Liver (tissue), 3 donors: ENCODE measurements at regions not wholly inside any gene's neighbourhood (a gene's known extent, or its start where the extent isn't known, plus 50 kb on each side); places are given as distances from the start of the nearest gene placed in this dataset.
"Not testable (repeated sequence)": the region's sequence is repeated elsewhere in the genome, so short reads cannot be mapped to it uniquely, and the experiment has no call there.

Experiments used
- CTCF ChIP-seq: fragments of 150-350 bp; IDR thresholded peaks from 2 replicates; pipeline ENCODE4 v1.5.1; 2017; ENCODE audit warnings: improper control_type of control experiment, low read depth, low read length; ENCODE audit not compliant: missing input control
- EGR1 ChIP-seq, 2 donors: IDR thresholded peaks; 2 replicates each; pipeline ENCODE4 v1.6.1; 2016 to 2018; ENCODE audit warnings: antibody characterized with exemption in 2 of 2, low read depth in 2 of 2
- FOXA1 ChIP-seq: IDR thresholded peaks from 2 replicates; pipeline ENCODE4 v1.6.1; 2016; ENCODE audit warnings: antibody characterized with exemption
- GABPA ChIP-seq, 2 donors: IDR thresholded peaks in 1 of 2; conservative IDR thresholded peaks in 1 of 2; 2 replicates each; pipeline ENCODE4 v1.6.1; 2016; ENCODE audit warnings: antibody characterized with exemption in 2 of 2, mild to moderate bottlenecking in 1 of 2, moderate library complexity in 1 of 2
- MAX ChIP-seq: IDR thresholded peaks from 2 replicates; pipeline ENCODE4 v1.6.1; 2016; ENCODE audit warnings: antibody characterized with exemption
- NR2F2 ChIP-seq: IDR thresholded peaks from 2 replicates; pipeline ENCODE4 v1.6.1; 2016; ENCODE audit warnings: antibody characterized with exemption
- RAD21 ChIP-seq, 2 donors: IDR thresholded peaks; 2 replicates each; pipeline ENCODE4 v1.6.1; 2016; ENCODE audit warnings: antibody characterized with exemption in 2 of 2, mild to moderate bottlenecking in 2 of 2
- REST ChIP-seq: IDR thresholded peaks from 2 replicates; pipeline ENCODE4 v1.6.1; 2016; ENCODE audit warnings: antibody characterized with exemption, mild to moderate bottlenecking
- SP1 ChIP-seq: IDR thresholded peaks from 2 replicates; pipeline ENCODE4 v1.6.1; 2018; ENCODE audit warnings: antibody characterized with exemption, mild to moderate bottlenecking
- TAF1 ChIP-seq: conservative IDR thresholded peaks from 2 replicates; pipeline ENCODE4 v1.6.1; 2016; ENCODE audit warnings: antibody characterized with exemption, mild to moderate bottlenecking
- ZBTB33 ChIP-seq: IDR thresholded peaks from 2 replicates; pipeline ENCODE4 v1.6.1; 2016; ENCODE audit warnings: antibody characterized with exemption
- donor health status: healthy.
- donor health status: healthy.

- not testable (repeated sequence) for TF ChIP-seq CTCF; GABPA (IDR thresholded peaks at IDR 0.05 in 1 of 2, conservative IDR thresholded peaks at IDR 0.05 in 1 of 2); TAF1; REST; NR2F2; SP1; RAD21 (IDR thresholded peaks at IDR 0.05); MAX; FOXA1; ZBTB33; EGR1 (IDR thresholded peaks at IDR 0.05; ENCODE audit: low read depth in 2 of 2)
Measured at GRCh38 chr7:91365097-91365496, 100.9 kb downstream of the FZD1 start.
